ENCODE measurements at regions not wholly inside any gene's neighbourhood (a gene's known extent, or its start where the extent isn't known, plus 50 kb on each side); places are given as distances from the start of the nearest gene placed in this dataset.

GRCh38 chr5:122605236-122605635 is 169.6 kb upstream of the SNX2 start (continued):
- no peak for TF ChIP-seq PPARA (CRISPR knock-in tag; IDR thresholded peaks at IDR 0.05; ENCODE audit: borderline replicate concordance)
- TF ChIP-seq ISL1 (CRISPR knock-in tag; IDR thresholded peaks at IDR 0.05), result no peak
- TF ChIP-seq ZFP3 (CRISPR knock-in tag; IDR thresholded peaks at IDR 0.05), result no peak

- no peak for TF ChIP-seq PATZ1 (CRISPR knock-in tag; IDR thresholded peaks at IDR 0.05; ENCODE audit: borderline replicate concordance)
- TF ChIP-seq, protein P1, sequence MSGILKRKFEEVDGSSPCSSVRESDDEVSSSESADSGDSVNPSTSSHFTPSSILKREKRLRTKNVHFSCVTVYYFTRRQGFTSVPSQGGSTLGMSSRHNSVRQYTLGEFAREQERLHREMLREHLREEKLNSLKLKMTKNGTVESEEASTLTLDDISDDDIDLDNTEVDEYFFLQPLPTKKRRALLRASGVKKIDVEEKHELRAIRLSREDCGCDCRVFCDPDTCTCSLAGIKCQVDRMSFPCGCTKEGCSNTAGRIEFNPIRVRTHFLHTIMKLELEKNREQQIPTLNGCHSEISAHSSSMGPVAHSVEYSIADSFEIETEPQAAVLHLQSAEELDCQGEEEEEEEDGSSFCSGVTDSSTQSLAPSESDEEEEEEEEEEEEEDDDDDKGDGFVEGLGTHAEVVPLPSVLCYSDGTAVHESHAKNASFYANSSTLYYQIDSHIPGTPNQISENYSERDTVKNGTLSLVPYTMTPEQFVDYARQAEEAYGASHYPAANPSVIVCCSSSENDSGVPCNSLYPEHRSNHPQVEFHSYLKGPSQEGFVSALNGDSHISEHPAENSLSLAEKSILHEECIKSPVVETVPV (CRISPR knock-in tag; IDR thresholded peaks at IDR 0.05), result no peak
- ATAC-seq, result no peak
Observed at GRCh38 chr5:122607818-122608217, 167.1 kb upstream of the SNX2 start.

- no peak for ATAC-seq
- TF ChIP-seq GLIS3 (CRISPR knock-in tag; IDR thresholded peaks at IDR 0.05) (no peak), ZNF565 (CRISPR knock-in tag; conservative IDR thresholded peaks at IDR 0.05; ENCODE audit: low read depth) (no peak), OSR1 (CRISPR knock-in tag; IDR thresholded peaks at IDR 0.05) (no peak), PPARA (CRISPR knock-in tag; IDR thresholded peaks at IDR 0.05; ENCODE audit: borderline replicate concordance) (no peak), POU6F1 (CRISPR knock-in tag; IDR thresholded peaks at IDR 0.05; ENCODE audit: borderline replicate concordance, low read depth) (no peak), TCF4 (CRISPR knock-in tag; IDR thresholded peaks at IDR 0.05; ENCODE audit: borderline replicate concordance) (no peak), ZNF8 (CRISPR knock-in tag; IDR thresholded peaks at IDR 0.05) (no peak), ESRRG (CRISPR knock-in tag; IDR thresholded peaks at IDR 0.05) (no peak), TSHZ2 (CRISPR knock-in tag; IDR thresholded peaks at IDR 0.05) (no peak), TOX (CRISPR knock-in tag; IDR thresholded peaks at IDR 0.05; ENCODE audit: borderline replicate concordance) (no peak)
- TF ChIP-seq, protein P2, sequence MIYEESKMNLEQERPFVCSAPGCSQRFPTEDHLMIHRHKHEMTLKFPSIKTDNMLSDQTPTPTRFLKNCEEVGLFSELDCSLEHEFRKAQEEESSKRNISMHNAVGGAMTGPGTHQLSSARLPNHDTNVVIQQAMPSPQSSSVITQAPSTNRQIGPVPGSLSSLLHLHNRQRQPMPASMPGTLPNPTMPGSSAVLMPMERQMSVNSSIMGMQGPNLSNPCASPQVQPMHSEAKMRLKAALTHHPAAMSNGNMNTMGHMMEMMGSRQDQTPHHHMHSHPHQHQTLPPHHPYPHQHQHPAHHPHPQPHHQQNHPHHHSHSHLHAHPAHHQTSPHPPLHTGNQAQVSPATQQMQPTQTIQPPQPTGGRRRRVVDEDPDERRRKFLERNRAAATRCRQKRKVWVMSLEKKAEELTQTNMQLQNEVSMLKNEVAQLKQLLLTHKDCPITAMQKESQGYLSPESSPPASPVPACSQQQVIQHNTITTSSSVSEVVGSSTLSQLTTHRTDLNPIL (CRISPR knock-in tag; IDR thresholded peaks at IDR 0.05; ENCODE audit: low read depth), result no peak
- TF ChIP-seq, protein P1 (CRISPR knock-in tag; IDR thresholded peaks at IDR 0.05), result no peak
Observed at GRCh38 chr5:122608222-122608621, 166.7 kb upstream of the SNX2 start.

DNA sequence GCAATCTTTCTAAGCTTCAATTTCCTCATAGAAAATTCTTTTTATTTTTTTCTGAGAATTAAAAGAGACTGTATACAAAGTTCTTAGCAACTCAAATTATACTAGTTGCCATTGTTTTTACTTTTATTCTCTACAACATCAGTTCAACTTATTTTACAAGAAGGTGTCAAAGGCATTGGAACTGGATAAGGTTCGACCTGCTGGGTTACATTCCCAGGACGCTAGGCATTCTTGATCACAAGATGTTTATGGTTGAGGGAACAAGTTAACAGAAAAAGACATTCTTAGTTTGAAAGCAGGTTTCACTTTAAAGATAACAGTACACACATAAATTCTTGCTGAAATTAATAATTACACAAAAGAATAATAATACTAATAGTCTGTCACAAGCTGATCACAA is 163.5 kb upstream of the SNX2 start:
- TF ChIP-seq PPARA (CRISPR knock-in tag; IDR thresholded peaks at IDR 0.05; ENCODE audit: borderline replicate concordance), result no peak
- no peak for TF ChIP-seq ZFP30 (CRISPR knock-in tag; IDR thresholded peaks at IDR 0.05)
- no peak for TF ChIP-seq SNAI2 (CRISPR knock-in tag; IDR thresholded peaks at IDR 0.05)
- no peak for TF ChIP-seq ZC3H10 (CRISPR knock-in tag; IDR thresholded peaks at IDR 0.05)
- TF ChIP-seq CSDC2 (CRISPR knock-in tag; IDR thresholded peaks at IDR 0.05), result no peak
- TF ChIP-seq PATZ1 (CRISPR knock-in tag; IDR thresholded peaks at IDR 0.05; ENCODE audit: borderline replicate concordance), result no peak
- no peak for TF ChIP-seq RARB (CRISPR knock-in tag; IDR thresholded peaks at IDR 0.05)
- TF ChIP-seq BACH2 (CRISPR knock-in tag; IDR thresholded peaks at IDR 0.05; ENCODE audit: borderline replicate concordance), result no peak
- TF ChIP-seq, protein P1 (CRISPR knock-in tag; IDR thresholded peaks at IDR 0.05), result no peak
- no peak for TF ChIP-seq ZNF8 (CRISPR knock-in tag; IDR thresholded peaks at IDR 0.05)
- TF ChIP-seq, protein P2 (CRISPR knock-in tag; IDR thresholded peaks at IDR 0.05; ENCODE audit: low read depth), result no peak
- no peak for ATAC-seq
